Neural progenitor cell (in vitro differentiated cells): ENCODE measurements at regions not wholly inside any gene's neighbourhood (a gene's known extent, or its start where the extent isn't known, plus 50 kb on each side); places are given as distances from the start of the nearest gene placed in this dataset.

ENCODE experiments used
- DNase-seq: peaks from one replicate; pipeline ENCODE4 v3.0.0-alpha.2; 2016; ENCODE audit warnings: low spot score
- H2AFZ ChIP-seq: fragments of 200-600 bp; sonication (generic); replicated peaks from 2 replicates; pipeline ENCODE4 v1.6.1; 2016; ENCODE audit warnings: antibody characterized with exemption
- H3F3A ChIP-seq: fragments of 200-600 bp; sonication (generic); 2 replicates; pipeline ENCODE4 v1.6.1; 2016; ENCODE audit warnings: antibody characterized with exemption, low read depth
- H3K27ac ChIP-seq: fragments of 200-600 bp; sonication (generic); 2 replicates; pipeline ENCODE4 v1.5.1; 2016; ENCODE audit warnings: mild to moderate bottlenecking
- H3K27me3 ChIP-seq: fragments of 200-600 bp; sonication (generic); 2 replicates; pipeline ENCODE4 v1.6.1; 2016; ENCODE audit warnings: mild to moderate bottlenecking, moderate library complexity
- H3K36me3 ChIP-seq: fragments of 200-600 bp; sonication (generic); 2 replicates; pipeline ENCODE4 v1.5.1; 2016
- H3K4me1 ChIP-seq: fragments of 200-600 bp; sonication (generic); 2 replicates; pipeline ENCODE4 v1.6.1; 2016; ENCODE audit warnings: mixed run types
- H3K4me2 ChIP-seq: fragments of 200-600 bp; sonication (generic); 2 replicates; pipeline ENCODE4 v1.6.1; 2016
- H3K4me3 ChIP-seq: fragments of 200-600 bp; sonication (generic); 2 replicates; pipeline ENCODE4 v1.5.1; 2016
- H3K79me2 ChIP-seq: fragments of 200-600 bp; sonication (generic); 2 replicates; pipeline ENCODE4 v1.6.1; 2016; ENCODE audit warnings: low read depth
- H3K9ac ChIP-seq: fragments of 200-600 bp; sonication (generic); 2 replicates; pipeline ENCODE4 v1.6.1; 2016
- H3K9me3 ChIP-seq: fragments of 200-600 bp; sonication (generic); 2 replicates; pipeline ENCODE4 v1.5.1; 2016; ENCODE audit warnings: low read depth
- H4K20me1 ChIP-seq: fragments of 200-600 bp; sonication (generic); 2 replicates; pipeline ENCODE4 v1.6.1; 2016; ENCODE audit warnings: low read depth
- H3K27ac Mint-ChIP-seq: 3 replicates; pipeline ENCODE4 v1.8.0; 2021; ENCODE audit warnings: mixed read lengths
- H3K27me3 Mint-ChIP-seq: 2 replicates; pipeline ENCODE4 v1.8.0; 2022; ENCODE audit warnings: low read depth, mild to moderate bottlenecking, inconsistent platforms, moderate library complexity, mixed read lengths; ENCODE audit not compliant: insufficient read depth
- H3K36me3 Mint-ChIP-seq: 3 replicates; pipeline ENCODE4 v1.8.0; 2021; ENCODE audit warnings: mixed read lengths
- H3K4me1 Mint-ChIP-seq: 3 replicates; pipeline ENCODE4 v1.8.0; 2021; ENCODE audit warnings: mixed read lengths
- H3K4me3 Mint-ChIP-seq: 3 replicates; pipeline ENCODE4 v1.8.0; 2021; ENCODE audit warnings: mild to moderate bottlenecking, moderate library complexity, mixed read lengths
- H3K9me3 Mint-ChIP-seq: 3 replicates; pipeline ENCODE4 v1.8.0; 2020; ENCODE audit warnings: mixed read lengths
- CTCF ChIP-seq: fragments of 200-600 bp; sonication (generic); IDR thresholded peaks from 2 replicates; pipeline ENCODE4 v1.5.1; 2017; ENCODE audit warnings: antibody characterized with exemption, mild to moderate bottlenecking
- EZH2 ChIP-seq: fragments of 200-600 bp; sonication (generic); IDR thresholded peaks from 2 replicates; pipeline ENCODE4 v1.6.1; 2017; ENCODE audit warnings: antibody characterized with exemption, mild to moderate bottlenecking, moderate library complexity
- EZH2phosphoT487 ChIP-seq: fragments of 200-600 bp; sonication (generic); IDR thresholded peaks from 2 replicates; pipeline ENCODE4 v1.6.1; 2017; ENCODE audit warnings: antibody characterized with exemption

GRCh38 chr5:16245956-16246355 is 66.4 kb upstream of the MARCHF11 start:
- Histone ChIP-seq H3K9me3 (peaks cover 9% of the 10 kb centered on the region), H3K4me3 (no peak overlapping the region), H3K36me3 (no peaks in the 10 kb centered on the region), H3K4me2 (no peak overlapping the region), H3K27me3 (no peaks in the 10 kb centered on the region), H3K27ac (no peak overlapping the region), H3F3A (no peaks in the 10 kb centered on the region), H3K9ac (no peak overlapping the region), H3K4me1 (no peaks in the 10 kb centered on the region), H3K79me2 (no peaks in the 10 kb centered on the region), H2AFZ (no peak overlapping the region), H4K20me1 (no peaks in the 10 kb centered on the region)
- no peak for DNase-seq
- Mint-ChIP-seq H3K9me3 (no peaks in the 10 kb centered on the region), H3K27me3 (no peaks in the 10 kb centered on the region), H3K4me1 (no peaks in the 10 kb centered on the region), H3K4me3 (no peak overlapping the region), H3K27ac (no peak overlapping the region), H3K36me3 (no peaks in the 10 kb centered on the region)
- TF ChIP-seq CTCF (no peak), EZH2 (no peak), EZH2phosphoT487 (no peak)

- H3K27me3 Mint-ChIP-seq = no peaks in the 10 kb centered on the region
- H3K4me1 Mint-ChIP-seq = no peaks in the 10 kb centered on the region
- no peak overlapping the region for H3K4me3 Mint-ChIP-seq
- Histone ChIP-seq H3K27me3 (no peaks in the 10 kb centered on the region), H3K27ac (no peak overlapping the region), H3K4me3 (no peak overlapping the region), H3F3A (no peaks in the 10 kb centered on the region), H3K79me2 (no peaks in the 10 kb centered on the region), H3K4me2 (no peak overlapping the region), H3K4me1 (no peaks in the 10 kb centered on the region), H3K9me3 (peaks cover 2% of the 10 kb centered on the region), H3K9ac (no peak overlapping the region), H3K36me3 (no peaks in the 10 kb centered on the region), H4K20me1 (no peaks in the 10 kb centered on the region), H2AFZ (no peak overlapping the region)
- no peaks in the 10 kb centered on the region for H3K9me3 Mint-ChIP-seq
- no peak for DNase-seq
- H3K36me3 Mint-ChIP-seq = no peaks in the 10 kb centered on the region
- no peak for TF ChIP-seq EZH2
- TF ChIP-seq EZH2phosphoT487 = no peak
- TF ChIP-seq CTCF = no peak
- H3K27ac Mint-ChIP-seq = no peak overlapping the region
Measured at GRCh38 chr5:16245249-16245648, 65.7 kb upstream of the MARCHF11 start.

- Histone ChIP-seq H3K4me2 (no peak overlapping the region), H3K9ac (no peak overlapping the region), H3K36me3 (no peaks in the 10 kb centered on the region), H3F3A (no peaks in the 10 kb centered on the region), H3K9me3 (no peaks in the 10 kb centered on the region), H3K27me3 (no peaks in the 10 kb centered on the region), H3K79me2 (no peaks in the 10 kb centered on the region), H3K27ac (no peak overlapping the region), H3K4me3 (no peak overlapping the region), H2AFZ (no peak overlapping the region), H4K20me1 (no peaks in the 10 kb centered on the region), H3K4me1 (no peaks in the 10 kb centered on the region)
- Mint-ChIP-seq H3K27ac (no peak overlapping the region), H3K4me1 (no peaks in the 10 kb centered on the region), H3K36me3 (no peaks in the 10 kb centered on the region), H3K27me3 (no peaks in the 10 kb centered on the region), H3K9me3 (no peaks in the 10 kb centered on the region), H3K4me3 (no peak overlapping the region)
- no peak for DNase-seq
- TF ChIP-seq EZH2 (no peak), EZH2phosphoT487 (no peak)
Measured at GRCh38 chr5:16238018-16238417, 58.4 kb upstream of the MARCHF11 start.

GRCh38 chr5:16234598-16234997 is 55.0 kb upstream of the MARCHF11 start:
- no peaks in the 10 kb centered on the region for H3K9me3 Mint-ChIP-seq
- Histone ChIP-seq H3K27me3 (no peaks in the 10 kb centered on the region), H3K36me3 (no peaks in the 10 kb centered on the region), H3K4me1 (no peaks in the 10 kb centered on the region), H3K79me2 (no peaks in the 10 kb centered on the region), H3K9ac (no peak overlapping the region), H2AFZ (no peak overlapping the region), H4K20me1 (no peaks in the 10 kb centered on the region), H3F3A (no peaks in the 10 kb centered on the region), H3K9me3 (no peaks in the 10 kb centered on the region), H3K27ac (no peak overlapping the region), H3K4me2 (no peak overlapping the region), H3K4me3 (no peak overlapping the region)
- H3K4me1 Mint-ChIP-seq = no peaks in the 10 kb centered on the region
- H3K27ac Mint-ChIP-seq = no peak overlapping the region
- no peak for TF ChIP-seq EZH2phosphoT487
- TF ChIP-seq EZH2 = no peak
- no peaks in the 10 kb centered on the region for H3K36me3 Mint-ChIP-seq
- H3K4me3 Mint-ChIP-seq = no peak overlapping the region
- no peak for DNase-seq
- H3K27me3 Mint-ChIP-seq = no peaks in the 10 kb centered on the region
